Cardiac fibroblast (primary cell): ENCODE measurements at regions not wholly inside any gene's neighbourhood (a gene's known extent, or its start where the extent isn't known, plus 50 kb on each side); places are given as distances from the start of the nearest gene placed in this dataset.

Experiments
- DNase-seq, 2 donors: peaks; one replicate each; pipeline versions ENCODE4 v3.0.0 to v3.0.0-alpha.2; 2010; ENCODE audit warnings: low read depth in 2 of 2
- H3K4me3 ChIP-seq, 2 donors: replicated peaks in 1 of 2; 1 replicate in 1 of 2; 2 replicates in 1 of 2; pipeline ENCODE4 v1.5.1; 2011; ENCODE audit warnings: low read depth in 2 of 2, low read length in 2 of 2, mild to moderate bottlenecking in 2 of 2, moderate library complexity in 1 of 2
- CTCF ChIP-seq: IDR thresholded peaks from one replicate; pipeline ENCODE4 v1.5.1; 2011; ENCODE audit warnings: low read depth, mild to moderate bottlenecking, low read length, inconsistent platforms

DNA sequence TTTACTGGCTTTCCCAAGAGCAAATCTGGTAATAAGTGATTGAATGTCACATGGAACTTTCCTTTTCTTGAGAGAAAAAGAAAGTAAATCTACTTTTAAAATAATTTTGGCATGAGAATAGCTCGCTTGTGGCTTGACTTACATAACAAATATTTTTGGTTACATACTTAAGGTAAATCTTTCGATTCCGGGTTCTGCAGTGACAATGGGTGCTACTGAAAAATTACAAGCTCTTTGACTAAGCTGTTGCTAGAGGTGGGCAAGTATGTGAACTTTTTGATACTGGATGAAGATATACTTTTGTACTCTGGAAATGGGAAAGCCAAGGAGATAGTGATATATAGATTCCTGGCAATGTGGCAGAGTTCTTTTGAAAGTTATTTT, 51.9 kb upstream of the OTOL1 start:
- TF ChIP-seq CTCF = no peak
- no peak for DNase-seq
- H3K4me3 ChIP-seq = no peak overlapping the region

DNA sequence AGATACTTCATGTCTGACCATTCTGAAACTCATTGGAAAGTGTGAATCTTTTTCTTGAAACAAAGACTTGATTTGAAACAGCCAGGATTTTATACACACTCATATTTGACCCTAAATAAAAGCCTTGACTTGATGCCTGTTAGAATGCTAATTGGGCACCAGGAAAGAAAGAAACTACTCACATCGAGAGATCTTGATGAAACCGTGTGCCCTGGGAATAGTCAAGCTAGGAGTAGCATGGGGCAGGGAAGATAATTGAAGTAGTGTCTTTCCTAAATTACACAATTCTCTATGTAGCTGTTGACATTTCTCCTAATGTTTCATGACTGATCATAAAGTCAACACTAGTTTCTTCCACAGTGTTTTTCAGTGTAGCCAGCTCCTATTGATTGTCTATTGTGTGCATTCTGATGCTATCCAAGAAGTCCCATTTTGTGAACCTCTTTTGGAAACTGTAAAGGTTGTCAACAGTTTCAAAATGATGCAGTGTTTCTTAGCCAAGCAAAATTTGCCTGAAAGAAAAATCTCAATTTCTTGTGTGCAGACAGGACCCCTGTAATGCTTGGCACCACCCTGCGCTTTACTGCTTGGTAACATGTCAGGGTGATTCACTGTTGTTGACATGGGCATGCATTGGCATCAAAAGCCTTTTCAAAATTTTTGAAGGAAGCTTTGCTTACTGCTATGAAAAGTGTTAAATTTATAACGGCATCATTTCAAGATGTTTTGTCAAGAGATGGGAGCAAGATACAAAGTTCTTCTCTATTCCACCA, 52.5 kb upstream of the OTOL1 start:
- no peak for DNase-seq
- no peak for TF ChIP-seq CTCF
- no peak overlapping the region for H3K4me3 ChIP-seq

DNA sequence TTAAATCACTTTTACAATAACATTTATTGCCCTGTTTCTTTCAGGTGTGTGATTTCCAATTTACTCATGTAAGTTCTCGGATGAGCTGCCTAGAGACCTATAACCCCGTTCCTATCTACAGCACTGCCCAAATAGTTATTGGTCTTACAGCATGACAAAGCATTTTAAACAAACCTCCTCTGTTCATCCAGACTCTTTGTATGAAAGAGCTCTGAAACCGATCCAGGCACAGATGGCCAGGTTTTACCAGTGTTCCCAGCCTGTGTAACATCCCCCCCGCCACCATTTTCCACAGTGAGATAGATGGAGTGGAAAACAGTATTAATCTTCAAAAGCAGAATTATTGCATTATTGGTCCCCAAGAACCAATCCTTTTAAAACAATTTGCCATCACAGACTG, 59.0 kb upstream of the SPTSSB start:
- DNase-seq = no peak
- H3K4me3 ChIP-seq = no peak overlapping the region
- TF ChIP-seq CTCF = no peak

- H3K4me3 ChIP-seq = no peak overlapping the region
- DNase-seq = no peak
- TF ChIP-seq CTCF = no peak
Measured at GRCh38 chr3:161427347-161427746, 56.0 kb upstream of the SPTSSB start.

- H3K4me3 ChIP-seq = no peak overlapping the region
- no peak for TF ChIP-seq CTCF
- no peak for DNase-seq
Measured at GRCh38 chr3:161426758-161427157, 55.4 kb upstream of the SPTSSB start.

- no peak overlapping the region for H3K4me3 ChIP-seq
- DNase-seq = peak; percentile 52 to 65
- TF ChIP-seq CTCF = peak; percentile 40
Measured at GRCh38 chr3:161423911-161424522, 52.7 kb upstream of the SPTSSB start.
